IgD-negative memory B cell (primary cell): ENCODE measurements at regions not wholly inside any gene's neighbourhood (a gene's known extent, or its start where the extent isn't known, plus 50 kb on each side); places are given as distances from the start of the nearest gene placed in this dataset.

Experiments
- H3K27ac Mint-ChIP-seq, 3 donors: one replicate each; pipeline ENCODE4 v1.8.0; 2020 to 2022; ENCODE audit warnings: mild to moderate bottlenecking in 3 of 3, mixed read lengths in 3 of 3, moderate library complexity in 1 of 3
- H3K27me3 Mint-ChIP-seq: one replicate; pipeline ENCODE4 v1.8.0; 2021; ENCODE audit warnings: mixed read lengths
- H3K36me3 Mint-ChIP-seq: one replicate; pipeline ENCODE4 v1.8.0; 2020; ENCODE audit warnings: mild to moderate bottlenecking, mixed read lengths
- H3K4me1 Mint-ChIP-seq, 3 donors: one replicate each; pipeline ENCODE4 v1.8.0; 2020 to 2022; ENCODE audit warnings: mixed read lengths in 3 of 3, mild to moderate bottlenecking in 1 of 3
- H3K4me3 Mint-ChIP-seq, 4 donors: one replicate each; pipeline ENCODE4 v1.8.0; 2020 to 2022; ENCODE audit warnings: mild to moderate bottlenecking in 4 of 4, mixed read lengths in 4 of 4, moderate library complexity in 3 of 4
- H3K9me3 Mint-ChIP-seq, 3 donors: one replicate each; pipeline ENCODE4 v1.8.0; 2020 to 2021; ENCODE audit warnings: mixed read lengths in 3 of 3, mild to moderate bottlenecking in 1 of 3

GRCh38 chr4:54359919-54360650 lies 131.0 kb downstream of the PDGFRA start:
- Mint-ChIP-seq H3K4me3 (no peak overlapping the region), H3K4me1 (no peaks in the 10 kb centered on the region), H3K9me3 (peaks cover 0 to 6% (median 2%) of the 10 kb centered on the region in 3 donors), H3K27ac (no peak overlapping the region), H3K36me3 (no peaks in the 10 kb centered on the region), H3K27me3 (peaks cover 2% of the 10 kb centered on the region)

GRCh38 chr4:54363037-54363436 lies 133.9 kb downstream of the PDGFRA start:
- Mint-ChIP-seq H3K9me3 (peaks cover 0 to 6% (median 0%) of the 10 kb centered on the region in 3 donors), H3K27me3 (peaks cover 2% of the 10 kb centered on the region), H3K4me3 (no peak overlapping the region), H3K27ac (no peak overlapping the region), H3K4me1 (no peaks in the 10 kb centered on the region), H3K36me3 (no peaks in the 10 kb centered on the region)

- no peak overlapping the region for H3K4me3 Mint-ChIP-seq
- no peak overlapping the region for H3K27ac Mint-ChIP-seq
- no peaks in the 10 kb centered on the region for H3K27me3 Mint-ChIP-seq
- H3K9me3 Mint-ChIP-seq, result no peaks in the 10 kb centered on the region
- H3K4me1 Mint-ChIP-seq, result no peaks in the 10 kb centered on the region
- H3K36me3 Mint-ChIP-seq, result no peaks in the 10 kb centered on the region
These were observed 136.6 kb downstream of the PDGFRA start for GRCh38 chr4:54365691-54366090.

- Mint-ChIP-seq H3K9me3 (no peaks in the 10 kb centered on the region), H3K36me3 (no peaks in the 10 kb centered on the region), H3K4me3 (no peak overlapping the region)
These were observed 138.0 kb downstream of the PDGFRA start for GRCh38 chr4:54367059-54367458.

GRCh38 chr4:54368281-54369265 lies 139.5 kb downstream of the PDGFRA start:
- no peaks in the 10 kb centered on the region for H3K4me1 Mint-ChIP-seq

More at GRCh38 chr4:54367059-54367458, 138.0 kb downstream of the PDGFRA start:
- Mint-ChIP-seq H3K27ac (no peak overlapping the region), H3K27me3 (no peaks in the 10 kb centered on the region), H3K4me1 (no peaks in the 10 kb centered on the region)

GRCh38 chr4:54371173-54371572 lies 142.1 kb downstream of the PDGFRA start:
- H3K9me3 Mint-ChIP-seq, result no peaks in the 10 kb centered on the region
- H3K36me3 Mint-ChIP-seq, result no peaks in the 10 kb centered on the region
- no peaks in the 10 kb centered on the region for H3K27me3 Mint-ChIP-seq
- H3K4me3 Mint-ChIP-seq, result no peak overlapping the region
- H3K27ac Mint-ChIP-seq, result no peak overlapping the region
- H3K4me1 Mint-ChIP-seq, result no peaks in the 10 kb centered on the region

More at GRCh38 chr4:54368281-54369265, 139.5 kb downstream of the PDGFRA start:
- no peaks in the 10 kb centered on the region for H3K9me3 Mint-ChIP-seq
- H3K36me3 Mint-ChIP-seq, result no peaks in the 10 kb centered on the region
- no peak overlapping the region for H3K27ac Mint-ChIP-seq
- H3K27me3 Mint-ChIP-seq, result no peaks in the 10 kb centered on the region
- no peak overlapping the region for H3K4me3 Mint-ChIP-seq

- no peak overlapping the region for H3K27ac Mint-ChIP-seq
- no peaks in the 10 kb centered on the region for H3K27me3 Mint-ChIP-seq
- no peaks in the 10 kb centered on the region for H3K9me3 Mint-ChIP-seq
- H3K36me3 Mint-ChIP-seq, result no peaks in the 10 kb centered on the region
- no peak overlapping the region for H3K4me3 Mint-ChIP-seq
- no peaks in the 10 kb centered on the region for H3K4me1 Mint-ChIP-seq
These were observed 143.9 kb downstream of the PDGFRA start for GRCh38 chr4:54372951-54373350.

GRCh38 chr4:54373718-54374210 lies 144.7 kb downstream of the PDGFRA start:
- H3K27me3 Mint-ChIP-seq, result no peaks in the 10 kb centered on the region
- H3K27ac Mint-ChIP-seq, result no peak overlapping the region
- H3K4me1 Mint-ChIP-seq, result no peaks in the 10 kb centered on the region
- no peaks in the 10 kb centered on the region for H3K9me3 Mint-ChIP-seq
- H3K4me3 Mint-ChIP-seq, result no peak overlapping the region
- no peaks in the 10 kb centered on the region for H3K36me3 Mint-ChIP-seq

GRCh38 chr4:54378461-54378860 lies 149.4 kb downstream of the PDGFRA start:
- Mint-ChIP-seq H3K36me3 (no peaks in the 10 kb centered on the region), H3K4me1 (no peaks in the 10 kb centered on the region), H3K27ac (no peak overlapping the region), H3K4me3 (no peak overlapping the region), H3K27me3 (no peaks in the 10 kb centered on the region), H3K9me3 (peaks cover 0 to 2% (median 0%) of the 10 kb centered on the region in 3 donors)

- H3K9me3 Mint-ChIP-seq, result peaks cover 3 to 8% (median 5%) of the 10 kb centered on the region in 3 donors
- peaks cover 2% of the 10 kb centered on the region for H3K27me3 Mint-ChIP-seq
- no peaks in the 10 kb centered on the region for H3K4me1 Mint-ChIP-seq
- no peak overlapping the region for H3K4me3 Mint-ChIP-seq
- H3K27ac Mint-ChIP-seq, result no peak overlapping the region
- peaks cover 4% of the 10 kb centered on the region for H3K36me3 Mint-ChIP-seq
These were observed 155.1 kb downstream of the PDGFRA start for GRCh38 chr4:54384152-54384551.

GRCh38 chr4:54384563-54384962 lies 155.5 kb downstream of the PDGFRA start:
- H3K27ac Mint-ChIP-seq, result no peak overlapping the region
- H3K27me3 Mint-ChIP-seq, result peaks cover 2% of the 10 kb centered on the region
- H3K36me3 Mint-ChIP-seq, result peaks cover 4% of the 10 kb centered on the region
- no peaks in the 10 kb centered on the region for H3K4me1 Mint-ChIP-seq
- H3K9me3 Mint-ChIP-seq, result peaks cover 3 to 8% (median 5%) of the 10 kb centered on the region in 3 donors
- no peak overlapping the region for H3K4me3 Mint-ChIP-seq

- H3K4me1 Mint-ChIP-seq, result no peaks in the 10 kb centered on the region
- no peak overlapping the region for H3K4me3 Mint-ChIP-seq
- no peak overlapping the region for H3K27ac Mint-ChIP-seq
- peaks cover 4% of the 10 kb centered on the region for H3K27me3 Mint-ChIP-seq
- peaks cover 3 to 8% (median 6%) of the 10 kb centered on the region in 3 donors for H3K9me3 Mint-ChIP-seq
- peaks cover 4% of the 10 kb centered on the region for H3K36me3 Mint-ChIP-seq
These were observed 157.1 kb downstream of the PDGFRA start for GRCh38 chr4:54386042-54386669.

GRCh38 chr4:54386693-54387092 lies 157.6 kb downstream of the PDGFRA start:
- no peak overlapping the region for H3K4me3 Mint-ChIP-seq
- H3K9me3 Mint-ChIP-seq, result peaks cover 3 to 8% (median 6%) of the 10 kb centered on the region in 3 donors
- H3K36me3 Mint-ChIP-seq, result peaks cover 4% of the 10 kb centered on the region
- peaks cover 4% of the 10 kb centered on the region for H3K27me3 Mint-ChIP-seq
- no peaks in the 10 kb centered on the region for H3K4me1 Mint-ChIP-seq
- no peak overlapping the region for H3K27ac Mint-ChIP-seq

- no peak overlapping the region for H3K27ac Mint-ChIP-seq
- peaks cover 4% of the 10 kb centered on the region for H3K36me3 Mint-ChIP-seq
- H3K9me3 Mint-ChIP-seq, result peaks cover 3 to 8% (median 6%) of the 10 kb centered on the region in 3 donors
- peaks cover 2% of the 10 kb centered on the region for H3K27me3 Mint-ChIP-seq
- no peaks in the 10 kb centered on the region for H3K4me1 Mint-ChIP-seq
- no peak overlapping the region for H3K4me3 Mint-ChIP-seq
These were observed 161.6 kb downstream of the PDGFRA start for GRCh38 chr4:54390670-54391069.

GRCh38 chr4:54391104-54391503 lies 162.0 kb downstream of the PDGFRA start:
- no peaks in the 10 kb centered on the region for H3K4me1 Mint-ChIP-seq
- H3K36me3 Mint-ChIP-seq, result peaks cover 4% of the 10 kb centered on the region
- H3K4me3 Mint-ChIP-seq, result no peak overlapping the region
- H3K9me3 Mint-ChIP-seq, result peaks cover 3 to 8% (median 6%) of the 10 kb centered on the region in 3 donors
- no peak overlapping the region for H3K27ac Mint-ChIP-seq
- H3K27me3 Mint-ChIP-seq, result peaks cover 2% of the 10 kb centered on the region
